ENCODE measurements at regions not wholly inside any gene's neighbourhood (a gene's known extent, or its start where the extent isn't known, plus 50 kb on each side); places are given as distances from the start of the nearest gene placed in this dataset.
"Not testable (repeated sequence)": the region's sequence is repeated elsewhere in the genome, so short reads cannot be mapped to it uniquely, and the experiment has no call there.

GRCh38 chr14:106044949-106045596, 518.7 kb downstream of the TMEM121 start:
- DNase-seq (ENCODE audit: low spot score) (no peak), ATAC-seq (peak; percentile 75)

DNA sequence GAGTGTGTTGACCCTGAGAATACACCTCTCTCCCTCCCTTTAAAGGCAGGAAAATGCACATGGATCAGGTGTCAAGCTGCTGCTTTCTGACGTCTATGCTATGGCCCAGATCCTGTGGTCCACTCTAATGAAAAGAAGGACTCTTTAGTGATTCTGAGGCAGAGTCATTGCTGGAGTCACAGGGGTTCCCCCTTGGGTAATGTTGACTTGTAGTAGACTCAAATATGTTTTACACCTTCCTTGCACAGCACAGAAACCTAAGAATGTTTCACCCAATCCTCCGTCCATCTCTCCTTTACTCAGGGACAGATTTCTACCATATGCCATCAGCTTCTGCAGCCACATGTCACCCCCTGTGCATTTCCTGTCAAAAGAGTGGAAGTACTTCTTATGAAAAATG, 525.4 kb downstream of the TMEM121 start:
- ATAC-seq (no peak), DNase-seq (ENCODE audit: low spot score) (no peak)

- DNase-seq (ENCODE audit: low spot score) = no peak
- no peak for ATAC-seq
Observed at GRCh38 chr14:106055289-106055688, 528.9 kb downstream of the TMEM121 start.

- no peak for ATAC-seq
- DNase-seq (ENCODE audit: low spot score) = no peak
Observed at GRCh38 chr14:106058342-106058741, 532.0 kb downstream of the TMEM121 start.

GRCh38 chr14:106060276-106060975, 534.0 kb downstream of the TMEM121 start:
- ATAC-seq (no peak), DNase-seq (ENCODE audit: low spot score) (no peak)

DNA sequence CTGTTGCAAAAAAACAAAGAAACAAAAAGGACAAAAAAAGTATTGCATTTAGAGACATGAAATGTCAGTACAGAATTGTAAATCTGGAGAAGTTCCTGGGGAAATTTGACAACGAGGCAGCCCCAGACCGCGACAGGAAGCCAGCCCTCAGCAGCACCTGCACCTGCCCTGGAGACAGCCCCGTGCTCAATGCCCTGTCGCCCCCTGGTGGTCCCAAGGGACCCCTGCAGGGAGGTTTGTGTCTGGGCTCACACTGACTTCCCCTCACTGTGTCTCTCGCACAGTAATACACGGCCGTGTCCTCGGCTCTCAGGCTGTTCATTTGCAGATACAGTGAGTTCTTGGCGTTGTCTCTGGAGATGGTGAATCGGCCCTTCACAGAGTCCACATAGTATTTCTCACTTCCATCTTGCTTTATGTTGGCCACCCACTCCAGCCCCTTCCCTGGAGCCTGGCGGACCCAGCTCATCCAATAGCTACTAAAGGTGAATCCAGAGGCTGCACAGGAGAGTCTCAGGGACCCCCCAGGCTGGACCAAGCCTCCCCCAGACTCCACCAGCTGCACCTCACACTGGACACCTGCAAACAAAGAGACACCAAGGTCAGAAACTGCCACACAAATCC, 535.6 kb downstream of the TMEM121 start:
- not testable (repeated sequence) for DNase-seq (ENCODE audit: low spot score); ATAC-seq

DNA sequence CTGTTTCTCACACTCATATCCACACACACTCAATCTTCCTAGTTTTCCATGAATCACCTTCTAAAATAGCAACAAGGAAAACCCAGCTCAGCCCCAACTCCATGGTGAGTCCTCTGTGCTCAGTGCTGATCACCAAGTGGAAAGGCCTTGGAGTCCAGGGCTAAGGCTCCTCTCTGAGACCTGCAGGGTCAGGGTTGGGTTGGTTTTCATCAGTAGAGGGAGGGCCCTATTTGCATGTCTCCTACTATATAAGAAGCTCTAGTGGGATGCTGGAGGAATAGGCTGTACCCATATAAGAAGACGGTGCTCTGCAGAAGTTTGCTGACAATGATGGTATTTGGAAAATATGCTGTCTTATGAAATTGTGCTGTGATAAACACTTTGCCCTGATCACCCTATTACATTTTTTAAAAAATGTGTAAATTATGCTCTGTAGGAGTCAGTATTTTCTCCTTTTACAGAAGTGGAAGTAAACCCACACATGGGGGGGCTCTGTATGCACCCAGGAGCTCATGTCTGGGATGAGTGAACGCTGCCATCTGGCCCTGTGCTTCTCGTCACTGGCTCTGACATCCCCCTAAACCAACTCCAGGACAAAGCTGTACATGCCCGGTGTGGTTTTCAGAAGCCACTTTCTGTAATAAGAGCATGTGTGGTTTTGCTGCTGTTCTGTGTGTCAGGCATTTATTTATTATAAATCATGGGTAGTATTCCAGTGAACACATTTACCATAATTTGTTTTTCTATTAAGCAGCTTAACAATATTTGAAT, 536.3 kb downstream of the TMEM121 start:
- ATAC-seq = no peak

DNA sequence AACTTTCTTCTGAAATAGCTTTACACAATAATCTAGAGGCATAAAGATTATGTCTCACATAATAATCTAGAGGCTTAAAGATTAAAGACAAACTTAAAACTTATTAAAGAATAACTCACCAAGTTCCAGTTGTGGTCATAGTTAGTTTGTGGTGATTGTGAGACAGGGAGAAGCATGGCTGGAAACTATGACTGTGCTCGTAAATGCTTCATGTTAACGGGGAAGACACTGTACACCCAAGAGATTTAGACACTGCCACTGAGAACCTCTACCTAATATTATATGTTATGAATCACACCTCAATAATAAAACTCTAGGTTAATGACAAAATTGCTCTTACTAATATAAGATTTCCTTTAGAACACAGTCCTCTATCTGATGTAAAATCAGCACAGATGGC, 541.6 kb downstream of the TMEM121 start:
- ATAC-seq = no peak
- no peak for DNase-seq (ENCODE audit: low spot score)

More for the DNA sequence above, 536.3 kb downstream of the TMEM121 start:
- DNase-seq (ENCODE audit: low spot score) = no peak

- ATAC-seq (no peak), DNase-seq (ENCODE audit: low spot score) (no peak)
Observed at GRCh38 chr14:106069804-106070625, 543.6 kb downstream of the TMEM121 start.

GRCh38 chr14:106080922-106081321, 554.5 kb downstream of the TMEM121 start:
- DNase-seq (ENCODE audit: low spot score) (no peak), ATAC-seq (no peak)

GRCh38 chr14:106081721-106082120, 555.3 kb downstream of the TMEM121 start:
- ATAC-seq; DNase-seq (ENCODE audit: low spot score): not testable (repeated sequence)

GRCh38 chr14:106083082-106083481, 556.7 kb downstream of the TMEM121 start:
- DNase-seq (ENCODE audit: low spot score) (no peak), ATAC-seq (no peak)

- ATAC-seq (no peak), DNase-seq (ENCODE audit: low spot score) (no peak)
Observed at GRCh38 chr14:106087837-106088236, 561.5 kb downstream of the TMEM121 start.

DNA sequence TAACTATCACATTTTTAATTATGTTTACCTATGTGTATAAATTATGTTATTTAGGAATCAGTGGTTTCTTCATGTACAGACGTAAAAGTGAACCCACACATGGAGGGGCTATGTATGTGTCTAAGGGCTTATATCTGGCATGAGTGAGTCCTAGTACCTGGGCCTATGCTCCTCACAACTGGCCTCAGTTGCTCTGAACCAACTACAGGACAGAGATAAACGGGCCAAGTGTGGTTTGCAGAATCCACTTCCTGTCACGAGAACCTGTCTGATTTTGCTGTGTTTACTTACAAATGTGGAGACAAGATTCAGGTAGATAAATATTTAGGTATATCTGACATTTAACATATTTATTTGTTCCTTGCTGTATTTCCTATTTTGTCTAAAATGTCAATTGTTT, 562.5 kb downstream of the TMEM121 start:
- DNase-seq (ENCODE audit: low spot score); ATAC-seq: not testable (repeated sequence)

GRCh38 chr14:106094654-106095189, 568.3 kb downstream of the TMEM121 start:
- ATAC-seq (peak; percentile 64), DNase-seq (ENCODE audit: low spot score) (no peak)

- DNase-seq (ENCODE audit: low spot score) = no peak
- ATAC-seq = no peak
Observed at GRCh38 chr14:106107703-106108102, 581.3 kb downstream of the TMEM121 start.

DNA sequence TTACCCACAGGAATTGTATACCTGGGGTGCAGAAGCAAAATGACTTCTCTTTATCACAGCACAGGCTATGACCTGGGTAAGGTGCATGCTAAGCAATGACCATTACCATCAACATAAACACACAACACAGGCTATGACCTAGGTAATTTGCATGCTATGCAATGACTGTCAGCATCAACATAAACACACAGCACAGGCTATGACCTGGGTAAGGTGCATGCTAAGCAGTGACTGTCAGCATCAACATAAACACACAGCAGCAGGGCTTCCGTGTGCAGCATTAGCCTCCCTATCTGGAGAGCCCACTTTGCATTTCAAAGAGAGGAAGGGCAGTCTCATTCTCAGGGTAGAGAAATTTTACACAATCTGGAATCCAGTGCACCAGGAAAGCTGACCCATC, 583.0 kb downstream of the TMEM121 start:
- ATAC-seq = no peak
- no peak for DNase-seq (ENCODE audit: low spot score)

DNA sequence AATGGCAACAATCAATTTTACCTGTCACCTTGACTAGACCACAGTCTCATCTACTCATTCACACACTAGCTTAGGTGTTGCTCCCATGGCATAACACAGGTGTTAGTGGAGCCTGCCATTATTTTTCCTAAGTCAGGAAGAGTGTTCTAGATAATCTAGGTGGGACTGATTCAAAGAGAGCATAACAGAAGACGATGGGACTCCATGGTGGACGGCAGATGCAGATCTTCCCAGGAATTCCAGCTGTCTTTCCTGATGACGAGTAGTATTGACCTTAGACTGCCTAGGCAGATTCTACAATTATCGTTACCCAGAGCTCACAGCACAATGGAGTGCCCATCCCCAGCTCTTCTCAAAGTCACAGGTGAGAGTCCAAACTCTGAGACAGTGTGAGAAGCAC, 589.0 kb downstream of the TMEM121 start:
- DNase-seq (ENCODE audit: low spot score) (no peak), ATAC-seq (no peak)

DNA sequence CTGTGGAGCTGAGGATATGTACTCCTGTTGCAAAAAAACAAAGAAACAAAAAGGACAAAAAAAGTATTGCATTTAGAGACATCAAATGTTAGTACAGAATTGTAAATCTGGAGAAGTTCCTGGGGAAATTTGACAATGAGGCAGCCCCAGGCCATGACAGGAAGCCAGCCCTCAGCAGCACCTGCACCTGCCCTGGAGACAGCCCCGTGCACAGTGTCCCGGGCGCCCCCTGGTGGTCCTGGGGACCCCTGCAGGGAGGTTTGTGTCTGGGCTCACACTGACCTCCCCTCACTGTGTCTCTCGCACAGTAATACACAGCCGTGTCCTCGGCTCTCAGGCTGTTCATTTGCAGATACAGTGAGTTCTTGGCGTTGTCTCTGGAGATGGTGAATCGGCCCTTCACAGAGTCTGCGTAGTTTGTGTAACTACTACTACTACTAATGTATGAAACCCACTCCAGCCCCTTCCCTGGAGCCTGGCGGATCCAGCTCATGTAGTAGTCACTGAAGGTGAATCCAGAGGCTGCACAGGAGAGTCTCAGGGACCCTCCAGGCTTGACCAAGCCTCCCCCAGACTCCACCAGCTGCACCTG, 590.1 kb downstream of the TMEM121 start:
- not testable (repeated sequence) for DNase-seq (ENCODE audit: low spot score)
- peak; percentile 51 for ATAC-seq

DNA sequence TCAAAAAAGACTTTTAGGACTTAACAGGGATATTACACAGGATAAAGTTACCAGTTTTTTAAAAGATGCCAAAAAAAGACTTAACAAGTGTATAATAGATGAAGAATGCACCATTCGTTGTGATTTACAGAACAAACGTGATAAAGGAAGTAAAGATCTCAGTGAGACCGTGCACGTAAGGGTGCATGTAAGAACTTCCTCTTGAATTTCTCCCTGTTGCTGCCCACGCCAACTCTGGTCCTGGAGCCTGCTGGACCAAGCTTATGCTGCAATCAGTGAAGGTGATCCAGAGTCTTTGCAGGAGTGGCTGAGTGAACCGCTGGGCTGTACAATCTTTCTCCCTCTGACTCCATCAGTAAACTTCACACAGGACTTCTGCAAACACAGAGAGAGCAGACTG, 593.7 kb downstream of the TMEM121 start:
- DNase-seq (ENCODE audit: low spot score) (no peak), ATAC-seq (no peak)

Data from left lobe of liver (tissue), 2 donors.